ENCODE measurements at regions not wholly inside any gene's neighbourhood (a gene's known extent, or its start where the extent isn't known, plus 50 kb on each side); places are given as distances from the start of the nearest gene placed in this dataset.
"Not testable (repeated sequence)": the region's sequence is repeated elsewhere in the genome, so short reads cannot be mapped to it uniquely, and the experiment has no call there.

- DNase-seq: no peak
- Histone ChIP-seq H3K4me3 (ENCODE audit: control insufficient read depth in 1 of 7, extremely low read depth in 1 of 7, insufficient read depth in 4 of 7, low read depth in 2 of 7, low read length in 6 of 7) (no peak overlapping the region), H3K9me3 (ENCODE audit: control extremely low read depth in 1 of 5, control insufficient read depth in 4 of 5, insufficient read depth in 2 of 5, low read depth in 1 of 5, low read length in 4 of 5) (peaks cover 0 to 22% (median 3%) of the 10 kb centered on the region in 5 experiments), H3K27me3 (replicated peaks in 2 of 5; ENCODE audit: control insufficient read depth in 4 of 5, insufficient read depth in 5 of 5, low read length in 4 of 5) (no peaks in the 10 kb centered on the region), H3K36me3 (ENCODE audit: control insufficient read depth in 4 of 4, insufficient read depth in 4 of 4, low read length in 3 of 4) (no peaks in the 10 kb centered on the region), H3K4me1 (ENCODE audit: control extremely low read depth in 1 of 4, control insufficient read depth in 4 of 4, insufficient read depth in 4 of 4, low read length in 3 of 4) (no peaks in the 10 kb centered on the region), H3K27ac (ENCODE audit: insufficient read depth in 1 of 2, low read depth in 1 of 2, low read length in 2 of 2, poor library complexity in 1 of 2, severe bottlenecking in 2 of 2) (no peak overlapping the region)
- POLR2A ChIA-PET: no interaction called here
- CTCF ChIA-PET: no interaction called here
These were observed 315.2 kb upstream of the GLI3 start for GRCh38 chr7:42552227-42552626.

- CTCF ChIA-PET: no interaction called here
- Histone ChIP-seq H3K36me3 (ENCODE audit: control insufficient read depth in 4 of 4, insufficient read depth in 4 of 4, low read length in 3 of 4) (no peaks in the 10 kb centered on the region), H3K27ac (ENCODE audit: insufficient read depth in 1 of 2, low read depth in 1 of 2, low read length in 2 of 2, poor library complexity in 1 of 2, severe bottlenecking in 2 of 2) (no peak overlapping the region), H3K27me3 (replicated peaks in 2 of 5; ENCODE audit: control insufficient read depth in 4 of 5, insufficient read depth in 5 of 5, low read length in 4 of 5) (no peaks in the 10 kb centered on the region), H3K4me1 (ENCODE audit: control extremely low read depth in 1 of 4, control insufficient read depth in 4 of 4, insufficient read depth in 4 of 4, low read length in 3 of 4) (no peaks in the 10 kb centered on the region), H3K9me3 (ENCODE audit: control extremely low read depth in 1 of 5, control insufficient read depth in 4 of 5, insufficient read depth in 2 of 5, low read depth in 1 of 5, low read length in 4 of 5) (peaks cover 0 to 19% (median 3%) of the 10 kb centered on the region in 5 experiments), H3K4me3 (ENCODE audit: control insufficient read depth in 1 of 7, extremely low read depth in 1 of 7, insufficient read depth in 4 of 7, low read depth in 2 of 7, low read length in 6 of 7) (no peak overlapping the region)
- POLR2A ChIA-PET: no interaction called here
- DNase-seq: no peak
These were observed 313.9 kb upstream of the GLI3 start for GRCh38 chr7:42550706-42551470.

- ChIA-PET CTCF (no interaction called here), POLR2A (no interaction called here)
- no peak overlapping the region for H3K4me3 ChIP-seq (ENCODE audit: control insufficient read depth in 1 of 7, extremely low read depth in 1 of 7, insufficient read depth in 4 of 7, low read depth in 2 of 7, low read length in 6 of 7)
- no peaks in the 10 kb centered on the region for H3K36me3 ChIP-seq (ENCODE audit: control insufficient read depth in 4 of 4, insufficient read depth in 4 of 4, low read length in 3 of 4)
- DNase-seq: no peak
- WGBS (ENCODE audit: insufficient coverage): no CpG with 5 or more reads among the region's 3 CpGs
- peaks cover 0 to 17% (median 3%) of the 10 kb centered on the region in 5 experiments for H3K9me3 ChIP-seq (ENCODE audit: control extremely low read depth in 1 of 5, control insufficient read depth in 4 of 5, insufficient read depth in 2 of 5, low read depth in 1 of 5, low read length in 4 of 5)
- H3K4me1 ChIP-seq (ENCODE audit: control extremely low read depth in 1 of 4, control insufficient read depth in 4 of 4, insufficient read depth in 4 of 4, low read length in 3 of 4): no peaks in the 10 kb centered on the region
- no peaks in the 10 kb centered on the region for H3K27me3 ChIP-seq (replicated peaks in 2 of 5; ENCODE audit: control insufficient read depth in 4 of 5, insufficient read depth in 5 of 5, low read length in 4 of 5)
- H3K27ac ChIP-seq (ENCODE audit: insufficient read depth in 1 of 2, low read depth in 1 of 2, low read length in 2 of 2, poor library complexity in 1 of 2, severe bottlenecking in 2 of 2): no peak overlapping the region
These were observed 313.0 kb upstream of the GLI3 start for GRCh38 chr7:42549866-42550485.

GRCh38 chr7:42548816-42549611, 312.0 kb upstream of the GLI3 start:
- Histone ChIP-seq H3K36me3 (ENCODE audit: control insufficient read depth in 4 of 4, insufficient read depth in 4 of 4, low read length in 3 of 4) (no peaks in the 10 kb centered on the region), H3K27ac (ENCODE audit: insufficient read depth in 1 of 2, low read depth in 1 of 2, low read length in 2 of 2, poor library complexity in 1 of 2, severe bottlenecking in 2 of 2) (no peak overlapping the region), H3K4me3 (ENCODE audit: control insufficient read depth in 1 of 7, extremely low read depth in 1 of 7, insufficient read depth in 4 of 7, low read depth in 2 of 7, low read length in 6 of 7) (no peak overlapping the region), H3K4me1 (ENCODE audit: control extremely low read depth in 1 of 4, control insufficient read depth in 4 of 4, insufficient read depth in 4 of 4, low read length in 3 of 4) (no peaks in the 10 kb centered on the region), H3K9me3 (ENCODE audit: control extremely low read depth in 1 of 5, control insufficient read depth in 4 of 5, insufficient read depth in 2 of 5, low read depth in 1 of 5, low read length in 4 of 5) (peaks cover 0 to 14% (median 2%) of the 10 kb centered on the region in 5 experiments), H3K27me3 (replicated peaks in 2 of 5; ENCODE audit: control insufficient read depth in 4 of 5, insufficient read depth in 5 of 5, low read length in 4 of 5) (no peaks in the 10 kb centered on the region)
- POLR2A ChIA-PET: no interaction called here
- WGBS (ENCODE audit: insufficient coverage): 100% methylated on average over 3 of the region's 6 CpGs
- no peak for DNase-seq
- CTCF ChIA-PET: no interaction called here

GRCh38 chr7:42545049-42545724, 308.2 kb upstream of the GLI3 start:
- H3K4me3 ChIP-seq (ENCODE audit: control insufficient read depth in 1 of 7, extremely low read depth in 1 of 7, insufficient read depth in 4 of 7, low read depth in 2 of 7, low read length in 6 of 7): no peak overlapping the region
- CTCF ChIA-PET: no interaction called here
- H3K9me3 ChIP-seq (ENCODE audit: control extremely low read depth in 1 of 5, control insufficient read depth in 4 of 5, insufficient read depth in 2 of 5, low read depth in 1 of 5, low read length in 4 of 5): peaks cover 0 to 7% (median 2%) of the 10 kb centered on the region in 5 experiments
- H3K27me3 ChIP-seq (replicated peaks in 2 of 5; ENCODE audit: control insufficient read depth in 4 of 5, insufficient read depth in 5 of 5, low read length in 4 of 5): no peaks in the 10 kb centered on the region
- no peaks in the 10 kb centered on the region for H3K36me3 ChIP-seq (ENCODE audit: control insufficient read depth in 4 of 4, insufficient read depth in 4 of 4, low read length in 3 of 4)
- POLR2A ChIA-PET: no interaction called here
- no peak for DNase-seq
- WGBS (ENCODE audit: insufficient coverage): 100% methylated on average over 1 of the region's 1 CpG
- H3K27ac ChIP-seq (ENCODE audit: insufficient read depth in 1 of 2, low read depth in 1 of 2, low read length in 2 of 2, poor library complexity in 1 of 2, severe bottlenecking in 2 of 2): no peak overlapping the region
- no peaks in the 10 kb centered on the region for H3K4me1 ChIP-seq (ENCODE audit: control extremely low read depth in 1 of 4, control insufficient read depth in 4 of 4, insufficient read depth in 4 of 4, low read length in 3 of 4)

- H3K27me3 ChIP-seq (replicated peaks in 2 of 5; ENCODE audit: control insufficient read depth in 4 of 5, insufficient read depth in 5 of 5, low read length in 4 of 5): no peaks in the 10 kb centered on the region
- peaks cover 0 to 7% (median 2%) of the 10 kb centered on the region in 5 experiments for H3K9me3 ChIP-seq (ENCODE audit: control extremely low read depth in 1 of 5, control insufficient read depth in 4 of 5, insufficient read depth in 2 of 5, low read depth in 1 of 5, low read length in 4 of 5)
- H3K4me3 ChIP-seq (ENCODE audit: control insufficient read depth in 1 of 7, extremely low read depth in 1 of 7, insufficient read depth in 4 of 7, low read depth in 2 of 7, low read length in 6 of 7): no peak overlapping the region
- 100% methylated on average over 2 of the region's 4 CpGs for WGBS (ENCODE audit: insufficient coverage)
- no peak overlapping the region for H3K27ac ChIP-seq (ENCODE audit: insufficient read depth in 1 of 2, low read depth in 1 of 2, low read length in 2 of 2, poor library complexity in 1 of 2, severe bottlenecking in 2 of 2)
- ChIA-PET CTCF (no interaction called here), POLR2A (no interaction called here)
- H3K4me1 ChIP-seq (ENCODE audit: control extremely low read depth in 1 of 4, control insufficient read depth in 4 of 4, insufficient read depth in 4 of 4, low read length in 3 of 4): no peaks in the 10 kb centered on the region
- H3K36me3 ChIP-seq (ENCODE audit: control insufficient read depth in 4 of 4, insufficient read depth in 4 of 4, low read length in 3 of 4): no peaks in the 10 kb centered on the region
- DNase-seq: no peak
These were observed 306.9 kb upstream of the GLI3 start for GRCh38 chr7:42543953-42544352.

GRCh38 chr7:42542446-42542845, 305.4 kb upstream of the GLI3 start:
- H3K27me3 ChIP-seq (replicated peaks in 2 of 5; ENCODE audit: control insufficient read depth in 4 of 5, insufficient read depth in 5 of 5, low read length in 4 of 5); H3K4me3 ChIP-seq (ENCODE audit: control insufficient read depth in 1 of 7, extremely low read depth in 1 of 7, insufficient read depth in 4 of 7, low read depth in 2 of 7, low read length in 6 of 7); H3K4me1 ChIP-seq (ENCODE audit: control extremely low read depth in 1 of 4, control insufficient read depth in 4 of 4, insufficient read depth in 4 of 4, low read length in 3 of 4); H3K36me3 ChIP-seq (ENCODE audit: control insufficient read depth in 4 of 4, insufficient read depth in 4 of 4, low read length in 3 of 4); POLR2A ChIA-PET; H3K27ac ChIP-seq (ENCODE audit: insufficient read depth in 1 of 2, low read depth in 1 of 2, low read length in 2 of 2, poor library complexity in 1 of 2, severe bottlenecking in 2 of 2); H3K9me3 ChIP-seq (ENCODE audit: control extremely low read depth in 1 of 5, control insufficient read depth in 4 of 5, insufficient read depth in 2 of 5, low read depth in 1 of 5, low read length in 4 of 5); CTCF ChIA-PET; DNase-seq: not testable (repeated sequence)
- WGBS (ENCODE audit: insufficient coverage): no CpG with 5 or more reads among the region's 1 CpG

Measured in common myeloid progenitor, CD34-positive (primary cell).